ENCODE measurements at regions not wholly inside any gene's neighbourhood (a gene's known extent, or its start where the extent isn't known, plus 50 kb on each side); places are given as distances from the start of the nearest gene placed in this dataset.
"Not testable (repeated sequence)": the region's sequence is repeated elsewhere in the genome, so short reads cannot be mapped to it uniquely, and the experiment has no call there.

DNA sequence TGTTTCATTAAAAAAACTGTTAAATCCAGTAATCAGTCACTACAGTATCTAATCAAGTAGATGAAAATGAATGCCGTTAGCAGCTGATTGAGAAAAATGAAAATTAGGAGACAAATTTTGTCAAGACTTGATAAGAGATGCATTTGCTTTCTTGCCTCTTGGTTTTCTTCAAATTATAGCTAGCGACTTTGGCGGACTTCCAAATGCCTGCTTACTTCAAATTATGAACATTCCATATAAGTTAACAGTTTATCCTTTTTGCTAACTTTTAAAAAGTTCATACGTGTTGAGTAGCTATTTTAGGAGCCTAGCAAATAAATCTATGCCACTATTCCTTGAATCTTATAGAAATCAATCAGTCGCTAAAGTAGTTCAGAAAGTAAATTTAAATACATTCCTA, 58.8 kb downstream of the PPP4R3C start:
- no peak for DNase-seq (ENCODE audit: low spot score)

DNA sequence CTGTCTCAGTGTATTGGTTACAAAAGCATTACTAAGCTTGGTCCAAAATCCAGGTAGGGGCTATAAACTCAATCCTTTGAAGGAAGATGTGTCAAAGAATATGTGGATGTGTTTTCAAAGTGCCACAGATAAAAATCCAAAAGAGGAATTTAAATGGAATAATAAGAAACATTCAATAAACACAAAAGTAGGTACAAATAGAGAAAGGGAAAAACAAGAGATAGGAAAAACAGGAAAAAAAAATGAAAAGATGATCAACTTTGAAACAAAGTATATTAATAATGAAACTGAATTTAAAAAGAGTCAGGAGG, 64.0 kb downstream of the PPP4R3C start:
- DNase-seq (ENCODE audit: low spot score), result no peak

DNA sequence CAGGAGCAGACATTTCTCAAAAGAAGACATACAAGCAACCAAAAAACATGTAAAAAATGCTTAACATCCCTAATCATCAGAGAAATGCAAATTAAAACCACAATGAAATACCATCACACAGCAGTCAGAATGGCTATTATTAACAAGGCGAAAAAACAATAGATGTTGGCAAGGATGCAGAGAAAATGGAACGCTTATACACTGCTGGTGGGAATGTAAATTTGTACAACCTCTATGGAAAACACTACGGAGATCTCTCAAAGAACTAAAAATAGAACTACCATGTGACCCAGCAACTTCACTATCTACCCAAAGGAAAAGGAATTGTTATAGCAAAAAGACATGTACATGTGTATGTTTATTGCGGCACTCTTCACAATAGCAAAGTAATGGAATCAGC, 71.5 kb downstream of the PPP4R3C start:
- no peak for DNase-seq (ENCODE audit: low spot score)

DNA sequence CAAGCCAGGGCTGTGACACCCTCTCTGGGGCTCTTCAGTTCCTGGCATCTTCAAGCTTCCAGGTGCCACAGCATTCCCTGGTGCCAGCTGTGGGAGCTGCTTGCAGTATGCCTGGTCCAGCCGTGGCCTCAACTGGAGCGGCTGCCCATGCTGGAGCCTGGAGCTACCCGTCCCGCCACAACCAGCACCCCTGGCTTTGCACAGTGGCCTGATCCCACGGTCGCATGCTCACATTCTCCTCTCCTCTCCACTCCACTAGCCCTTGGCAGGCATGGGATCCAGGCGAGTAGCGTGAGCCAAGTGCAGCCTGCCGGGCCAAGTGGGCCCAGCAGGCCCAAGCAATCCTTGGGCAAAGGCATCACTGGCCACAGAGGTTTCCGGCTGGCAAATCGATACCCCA, 81.7 kb downstream of the PPP4R3C start:
- no peak for DNase-seq (ENCODE audit: low spot score)

DNA sequence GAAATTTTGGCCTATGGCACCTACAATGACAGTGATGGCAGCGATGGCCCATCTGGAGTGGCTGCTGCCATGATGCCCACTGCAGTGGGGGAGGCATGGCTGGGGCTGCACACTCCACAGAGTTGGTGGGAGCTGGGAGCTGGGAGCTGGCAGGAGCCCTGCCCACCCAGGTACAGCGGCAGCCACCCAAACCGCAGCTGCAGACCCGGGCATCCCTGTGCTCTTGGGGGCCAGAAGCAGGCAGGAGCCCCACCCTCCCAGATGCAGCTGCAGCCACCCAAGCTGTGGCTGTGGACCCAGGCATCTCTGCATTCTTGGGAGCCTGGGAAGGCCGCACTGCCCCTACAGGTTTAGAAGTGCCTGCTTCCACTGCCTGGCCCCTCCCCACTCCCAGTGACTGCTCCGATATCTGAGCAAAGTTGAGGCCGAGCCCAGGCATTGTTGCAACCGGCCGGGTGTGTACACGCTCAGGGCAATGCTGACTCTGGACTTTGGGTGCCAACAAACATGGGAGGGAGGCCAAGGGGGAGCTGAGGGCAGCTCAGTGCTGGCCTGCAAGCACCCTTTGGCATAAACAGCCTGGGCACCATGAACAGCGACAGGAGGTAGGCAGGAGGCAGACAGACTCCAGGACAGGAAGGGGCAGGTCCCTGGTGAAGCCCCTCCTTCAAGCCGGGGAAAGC, 82.8 kb downstream of the PPP4R3C start:
- DNase-seq (ENCODE audit: low spot score), result no peak

DNA sequence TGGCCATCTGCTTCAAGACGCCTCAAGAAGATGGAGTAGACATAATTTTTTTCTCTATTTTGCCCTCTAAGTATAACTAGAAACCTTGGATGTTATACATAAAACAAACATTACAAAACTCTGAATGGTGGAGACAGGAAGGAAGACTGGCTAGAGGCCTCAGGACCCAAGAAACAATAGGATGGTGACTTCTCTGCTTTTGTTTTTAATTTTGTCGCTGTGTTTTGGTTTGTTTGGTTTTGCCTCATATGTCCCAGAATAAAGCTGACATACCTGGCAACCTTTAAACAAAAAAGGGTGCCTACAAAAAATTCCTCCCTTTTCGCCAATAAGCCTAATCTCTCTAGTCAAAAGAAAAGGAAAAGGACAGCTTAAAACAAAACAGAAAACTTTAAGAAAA, 109.1 kb downstream of the PPP4R3C start:
- no peak for DNase-seq (ENCODE audit: low spot score)

DNA sequence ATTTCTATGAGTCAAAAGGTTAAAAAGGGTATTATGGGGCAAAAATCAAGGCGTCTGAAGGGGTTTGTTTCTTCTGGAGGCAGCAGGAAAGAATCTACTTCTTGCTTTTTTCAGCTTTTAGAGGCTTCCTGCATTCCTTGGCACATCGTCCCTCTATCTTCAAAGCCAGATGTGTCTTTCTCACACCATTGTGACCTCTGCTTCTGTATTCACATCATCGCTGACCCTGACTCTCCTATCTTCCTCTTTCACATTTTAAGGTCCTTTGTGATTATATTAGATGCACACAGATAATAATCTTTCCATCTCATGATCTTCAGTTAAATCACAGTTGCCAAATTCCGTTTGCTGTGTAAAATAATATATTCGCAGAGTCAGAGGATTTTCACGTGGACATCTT, 112.7 kb downstream of the PPP4R3C start:
- no peak for DNase-seq (ENCODE audit: low spot score)

DNA sequence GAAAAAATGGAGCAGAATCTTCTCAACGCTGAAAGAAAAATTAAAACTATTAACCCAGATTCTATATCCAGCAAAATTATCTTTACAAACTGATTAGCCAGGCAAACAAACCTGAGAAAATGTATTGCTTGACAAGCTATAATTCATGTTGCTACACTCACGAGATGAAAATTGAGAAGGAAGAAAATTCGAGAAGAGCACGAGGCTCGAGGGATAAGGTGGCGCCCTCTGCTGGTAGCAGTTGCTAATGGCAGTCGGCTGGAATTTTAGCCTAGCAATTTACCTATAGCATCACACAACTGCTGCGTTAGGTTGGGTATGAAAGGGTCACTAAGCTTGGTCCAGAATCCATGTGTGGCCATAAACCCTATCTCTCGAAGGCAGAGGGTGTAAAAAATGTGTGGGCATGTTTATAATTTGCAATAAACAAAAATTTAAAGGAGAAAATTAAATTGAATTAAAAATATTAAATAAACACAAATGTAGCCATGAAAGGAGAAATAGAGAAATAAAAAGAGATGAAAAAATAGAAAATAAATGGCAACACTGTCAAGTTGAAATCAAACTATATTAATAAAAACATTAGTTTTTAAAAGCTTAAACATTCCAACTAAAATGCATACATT, 126.6 kb downstream of the PPP4R3C start:
- peak; percentile 3 for DNase-seq (ENCODE audit: low spot score)

DNA sequence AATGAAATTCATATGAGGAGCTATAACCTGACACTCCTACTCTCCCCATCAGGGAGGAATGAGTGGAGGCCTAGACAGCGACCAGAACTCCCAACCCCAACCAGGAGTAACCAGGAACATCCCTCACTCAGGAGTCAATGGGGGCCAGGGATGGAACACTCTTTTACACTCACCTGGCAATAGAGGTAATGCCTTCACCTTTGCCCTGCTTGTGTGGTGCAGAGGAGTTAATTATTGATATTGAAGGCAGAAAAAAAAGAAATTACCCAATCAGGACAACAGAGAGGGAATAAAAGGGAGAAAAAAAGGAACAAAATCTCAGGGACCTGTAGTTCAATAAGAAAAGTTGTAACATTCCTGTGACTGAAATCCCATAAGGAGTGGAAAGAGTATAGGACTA, 141.5 kb downstream of the PPP4R3C start:
- DNase-seq (ENCODE audit: low spot score), result no peak

DNA sequence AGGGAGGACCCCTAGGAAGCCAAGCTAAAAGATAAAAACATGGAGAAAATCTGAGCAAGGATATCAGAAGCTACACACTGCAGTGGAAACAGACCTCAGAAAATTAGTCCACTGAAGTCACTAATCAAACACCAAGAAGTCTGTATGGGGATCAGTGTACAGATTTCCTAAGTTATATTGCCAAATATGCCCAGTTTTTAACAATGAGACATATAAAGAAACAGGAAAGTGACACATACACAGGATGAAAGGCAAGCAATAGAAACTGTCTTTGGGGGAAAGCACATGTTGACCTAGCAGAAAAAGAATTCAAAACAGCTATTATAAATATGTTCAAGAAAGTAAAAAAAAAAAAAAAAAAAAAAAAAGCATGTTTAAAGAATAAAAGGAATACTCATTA, 153.7 kb downstream of the PPP4R3C start:
- no peak for DNase-seq (ENCODE audit: low spot score)

DNA sequence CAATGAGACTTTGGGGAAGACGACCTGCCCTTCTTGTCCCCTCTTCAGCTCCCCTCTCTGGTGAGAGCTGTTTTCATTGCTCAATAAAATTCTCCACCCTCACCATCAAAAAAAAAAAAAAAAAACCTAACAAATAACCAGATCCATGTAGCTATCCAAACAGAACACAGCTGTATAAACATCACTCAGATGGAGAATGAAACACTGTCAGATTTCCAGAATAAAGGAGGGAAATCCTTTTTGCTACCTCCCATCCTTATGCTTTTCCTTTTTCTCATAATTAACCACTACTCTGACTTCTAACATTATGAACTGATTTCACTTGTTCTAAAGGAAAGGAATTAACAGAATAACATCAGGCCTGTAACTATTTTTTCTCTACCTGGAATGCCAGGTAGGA, 155.6 kb downstream of the PPP4R3C start:
- DNase-seq (ENCODE audit: low spot score), result no peak

DNA sequence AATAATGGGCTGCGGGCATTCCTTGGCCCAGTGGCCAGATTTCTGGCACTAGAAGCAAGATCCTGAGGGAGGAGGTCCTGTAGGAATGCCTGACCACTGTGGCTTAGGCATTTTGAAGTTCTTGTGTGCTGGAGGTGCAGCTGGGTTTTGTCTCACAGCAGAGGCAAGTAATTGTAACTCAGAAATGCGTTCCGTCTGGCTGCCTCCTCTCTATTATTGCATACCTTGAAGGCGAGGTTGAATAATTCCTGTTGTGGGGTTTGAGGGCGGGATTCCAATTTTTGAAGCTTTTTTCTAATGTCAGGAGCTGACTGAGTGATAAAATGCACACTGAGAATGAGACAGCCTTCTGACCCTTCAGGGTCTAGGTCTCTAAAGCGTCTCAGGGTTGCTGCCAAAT, 170.6 kb downstream of the PPP4R3C start:
- DNase-seq (ENCODE audit: low spot score), result not testable (repeated sequence)

DNA sequence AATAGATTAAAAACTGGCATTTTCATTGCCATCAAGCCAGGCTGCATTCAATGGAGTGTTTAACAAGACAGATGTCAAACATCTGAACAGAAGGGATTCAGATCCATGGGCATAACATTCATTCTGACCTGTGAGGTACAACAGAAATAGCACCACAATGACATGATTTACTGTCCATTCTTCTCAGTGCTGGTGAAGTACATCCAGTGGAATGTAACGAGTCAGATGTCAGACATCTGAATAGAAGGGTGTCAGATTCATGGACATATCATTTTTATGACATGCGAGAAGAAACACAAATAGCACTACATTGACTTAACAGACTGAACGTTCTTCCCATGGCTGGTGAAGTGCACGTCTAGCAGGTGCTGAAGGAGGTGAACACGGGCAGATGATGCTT, 186.4 kb downstream of the PPP4R3C start:
- no peak for DNase-seq (ENCODE audit: low spot score)

DNA sequence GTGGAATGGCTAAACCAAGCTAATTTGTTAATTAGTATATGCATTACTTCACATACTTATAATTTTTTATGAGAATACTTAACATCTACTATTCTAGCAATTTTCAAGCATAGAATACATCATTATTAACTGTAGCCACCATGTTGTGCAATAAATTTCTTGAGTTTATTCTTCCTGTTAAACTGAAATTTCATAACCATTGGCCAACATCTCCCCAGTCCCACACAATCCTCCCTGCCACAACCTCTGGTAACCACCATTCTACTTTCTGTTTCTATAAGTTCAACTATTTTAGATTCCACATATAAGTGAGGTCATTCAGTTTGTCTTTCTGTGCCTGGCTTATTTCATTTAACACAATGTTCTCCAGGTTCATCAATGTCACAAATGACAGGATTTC, 208.5 kb downstream of the PPP4R3C start:
- no peak for DNase-seq (ENCODE audit: low spot score)

DNA sequence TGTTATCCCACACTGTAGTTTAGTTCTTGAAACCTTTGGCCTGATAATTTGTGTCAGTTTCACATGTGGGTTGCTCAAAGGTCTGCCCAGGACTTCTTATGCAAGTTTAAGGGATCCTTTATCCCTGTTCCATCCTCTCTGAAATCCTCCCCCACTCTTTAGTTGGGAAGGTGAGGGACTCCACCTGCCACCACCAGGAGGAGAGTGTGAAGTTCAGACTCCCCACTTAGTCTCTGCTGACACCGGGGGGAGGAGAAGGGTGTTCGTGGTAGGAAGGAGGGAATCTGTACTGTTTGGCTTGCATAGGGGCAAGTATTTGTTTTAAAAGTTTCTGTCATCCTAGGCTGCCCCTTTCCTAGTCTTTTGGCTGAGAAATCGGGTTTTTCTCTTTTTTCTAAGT, 211.8 kb downstream of the PPP4R3C start:
- DNase-seq (ENCODE audit: low spot score), result no peak

DNA sequence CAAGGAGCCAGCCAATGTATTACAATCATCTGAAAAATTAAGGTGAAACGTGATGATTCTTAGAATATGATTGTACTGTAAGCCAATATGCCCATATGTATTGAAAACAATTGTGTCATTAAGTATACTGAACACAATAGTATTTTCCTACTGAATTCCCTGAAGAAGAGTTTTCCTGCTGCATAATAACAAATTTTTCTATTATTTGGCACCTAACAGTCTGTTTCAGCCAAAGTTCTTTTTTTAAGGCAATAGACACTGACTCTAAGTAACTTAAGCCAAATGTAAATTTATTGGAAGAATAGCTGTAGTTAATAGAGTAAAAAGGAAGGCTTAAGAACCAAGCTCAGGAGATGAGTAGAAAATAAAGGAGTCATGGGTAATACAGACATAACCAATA, 220.6 kb downstream of the PPP4R3C start:
- DNase-seq (ENCODE audit: low spot score), result no peak

DNA sequence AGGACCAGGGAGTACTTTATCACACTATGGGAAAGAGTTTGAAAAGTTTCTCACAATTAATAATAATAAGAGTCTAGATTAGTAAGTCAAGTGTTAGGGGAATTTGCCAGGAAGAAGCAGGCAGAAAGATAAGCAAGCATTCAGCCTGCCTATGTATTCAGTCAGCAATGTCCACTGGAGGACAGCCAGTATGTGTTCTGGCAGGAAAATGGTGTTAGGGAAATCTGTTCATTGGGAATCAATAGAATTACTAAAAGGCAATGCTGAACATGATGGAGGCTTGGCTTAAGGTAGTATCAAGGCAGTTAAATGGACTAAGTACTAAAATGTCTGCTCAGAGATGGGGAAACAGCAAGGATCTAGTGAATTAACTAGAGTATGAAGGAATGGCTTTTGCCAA, 221.2 kb downstream of the PPP4R3C start:
- DNase-seq (ENCODE audit: low spot score), result no peak

DNA sequence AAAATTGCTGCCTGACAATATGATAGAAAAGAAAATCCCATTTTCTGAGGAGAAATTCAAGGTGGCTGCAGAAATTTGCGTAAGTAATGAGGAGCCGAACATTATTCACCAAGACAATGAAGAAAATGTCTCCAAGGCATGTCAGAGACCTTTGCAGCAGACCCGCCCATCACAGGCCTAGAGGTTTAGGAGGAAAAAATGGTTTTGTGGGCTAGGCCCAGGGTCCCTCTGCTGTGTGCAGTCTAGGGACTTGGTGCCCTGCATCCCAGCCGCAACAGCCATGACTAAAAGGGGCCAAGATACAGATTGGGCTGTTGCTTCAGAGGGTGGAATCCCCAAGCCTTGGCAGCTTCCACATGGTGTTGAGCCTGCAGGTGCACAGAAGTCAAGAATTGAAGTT, 223.1 kb downstream of the PPP4R3C start:
- not testable (repeated sequence) for DNase-seq (ENCODE audit: low spot score)

DNA sequence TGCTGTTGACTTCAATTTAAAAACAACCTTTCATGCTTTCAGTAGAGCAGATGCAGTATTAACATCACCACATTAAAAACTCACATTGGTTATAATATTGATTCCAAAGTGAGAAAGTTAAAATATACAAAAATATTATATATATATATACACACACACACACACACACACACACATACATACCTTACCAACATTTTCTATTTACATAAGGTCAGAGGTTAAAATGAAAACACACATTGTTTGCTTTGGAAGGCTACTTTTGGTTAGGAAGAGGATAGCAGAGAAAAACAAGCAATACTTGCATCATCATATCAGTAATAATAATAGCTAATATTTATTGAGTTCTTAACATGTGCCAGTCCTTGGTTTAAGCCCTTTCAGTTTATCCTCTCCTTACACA, 226.5 kb downstream of the PPP4R3C start:
- no peak for DNase-seq (ENCODE audit: low spot score)

DNA sequence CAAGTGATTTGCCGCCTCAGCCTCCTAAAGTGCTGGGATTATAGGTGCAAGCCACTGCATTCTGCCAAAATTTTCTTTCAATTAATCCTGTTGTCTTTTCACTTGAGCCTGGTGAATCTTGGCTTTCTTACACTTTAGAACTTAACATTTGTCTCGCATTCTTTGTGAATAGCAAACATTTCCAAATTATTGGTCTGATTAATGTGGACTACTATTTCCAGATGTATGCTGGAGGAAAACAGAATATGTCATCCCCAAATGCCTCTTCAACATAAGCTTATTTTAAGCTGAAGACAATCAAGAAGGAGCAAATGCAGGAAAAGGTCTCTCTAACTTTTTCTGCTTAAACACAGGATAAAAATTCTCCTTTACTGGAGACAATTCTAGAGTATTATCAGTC, 233.4 kb downstream of the PPP4R3C start:
- DNase-seq (ENCODE audit: low spot score), result no peak

DNA sequence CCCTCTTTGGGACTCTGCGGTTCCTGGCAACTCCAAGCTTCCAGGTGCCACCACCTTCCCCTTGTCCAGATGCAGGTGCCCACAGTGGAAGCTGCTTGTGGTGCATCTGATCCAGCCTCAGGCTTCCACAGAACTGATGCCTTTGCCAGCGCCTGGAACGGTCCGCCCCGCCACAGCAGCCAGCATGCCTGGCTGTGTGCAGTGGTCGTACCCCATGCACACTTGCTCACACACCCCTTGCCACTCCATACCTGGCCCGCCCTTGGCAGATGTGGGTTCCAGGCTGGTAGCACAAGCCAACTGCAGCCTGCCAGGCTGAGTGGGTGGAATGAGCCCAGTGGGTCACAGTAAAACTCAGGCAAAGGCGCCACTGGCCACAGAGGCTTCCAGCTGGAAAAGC, 240.5 kb downstream of the PPP4R3C start:
- DNase-seq (ENCODE audit: low spot score), result no peak

DNA sequence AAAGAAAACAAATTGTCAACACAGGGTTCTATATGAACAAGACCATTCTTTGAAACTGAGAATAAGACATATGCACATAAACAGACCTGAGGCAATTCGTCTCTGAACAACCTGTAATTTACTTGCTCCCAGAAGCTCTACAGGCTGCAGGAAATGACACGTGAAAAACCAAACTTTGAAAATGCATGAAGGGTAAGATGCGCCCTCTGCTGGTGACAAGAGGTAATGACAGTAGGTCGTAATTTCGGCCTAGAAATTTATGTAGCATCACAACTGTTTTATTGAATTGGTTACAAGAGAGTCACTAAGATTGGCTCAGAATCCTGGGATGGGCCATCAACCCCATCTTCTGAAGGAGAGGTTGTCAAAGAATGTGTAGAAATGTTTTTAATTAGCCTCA, 276.5 kb downstream of the PPP4R3C start:
- DNase-seq (ENCODE audit: low spot score), result peak; percentile 8

DNA sequence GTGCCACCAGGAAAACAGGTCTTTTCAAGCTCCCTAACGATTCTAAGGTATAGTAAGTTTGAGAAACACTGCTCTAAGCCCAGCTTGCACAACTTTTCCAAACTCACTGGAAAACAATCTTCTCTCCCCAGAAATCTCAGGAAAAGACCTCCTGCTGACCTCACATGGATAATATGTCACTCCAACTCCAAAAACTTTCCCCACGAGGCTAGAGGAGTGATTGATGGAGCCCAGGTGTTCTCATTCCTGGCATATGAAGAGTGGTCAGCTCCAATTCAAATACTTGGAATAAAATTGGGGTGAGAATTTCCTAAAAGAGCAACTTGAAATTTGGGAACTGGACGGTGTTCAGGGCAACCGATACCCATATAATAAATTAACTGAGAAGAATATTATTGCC, 299.9 kb downstream of the PPP4R3C start:
- DNase-seq (ENCODE audit: low spot score), result no peak

DNA sequence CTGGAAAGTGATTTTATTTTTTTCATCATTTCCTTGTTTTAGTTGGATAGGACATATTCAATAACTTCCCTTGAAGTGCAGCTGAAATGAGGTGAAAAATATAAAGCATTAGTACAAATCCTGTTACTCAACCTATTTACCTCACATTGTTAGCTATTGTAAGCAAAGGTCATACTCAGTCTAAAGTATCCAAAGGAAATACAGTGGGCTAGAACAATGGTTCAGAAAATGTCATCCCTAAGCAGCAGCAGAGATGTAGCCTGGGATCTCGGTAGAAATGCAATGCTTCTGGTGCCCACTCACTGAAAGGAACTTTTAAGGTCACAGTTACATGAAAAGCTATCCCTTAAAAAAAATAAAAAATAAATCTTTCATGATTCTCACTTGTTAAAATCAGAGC, 300.6 kb downstream of the PPP4R3C start:
- DNase-seq (ENCODE audit: low spot score), result no peak

Data from AG08395 (cell line).